PFSK-1 (cell line): ENCODE measurements at regions not wholly inside any gene's neighbourhood (a gene's known extent, or its start where the extent isn't known, plus 50 kb on each side); places are given as distances from the start of the nearest gene placed in this dataset.

Experiments used
- POLR2AphosphoS5 ChIP-seq: IDR thresholded peaks from 2 replicates; pipeline ENCODE4 v1.6.1; 2012; ENCODE audit warnings: low read depth, mild to moderate bottlenecking, control low read depth, low read length, moderate library complexity
- REST ChIP-seq, 2 experiments: IDR thresholded peaks; 2 replicates each; pipeline versions ENCODE4 v1.6.1 to v1.8.0; 2011 to 2012; ENCODE audit warnings: low read depth in 2 of 2, low read length in 2 of 2, control low read depth in 1 of 2, inconsistent platforms in 1 of 2, mild to moderate bottlenecking in 1 of 2, moderate library complexity in 1 of 2; ENCODE audit not compliant: insufficient read depth in 1 of 2
- TAF1 ChIP-seq: IDR thresholded peaks from 2 replicates; pipeline ENCODE4 v1.6.1; 2012; ENCODE audit warnings: low read length, control low read depth, borderline replicate concordance; ENCODE audit not compliant: insufficient read depth

GRCh38 chr4:72977936-72978485 lies 91.5 kb downstream of the COX18 start:
- TF ChIP-seq POLR2AphosphoS5 (no peak), REST (IDR thresholded peaks at IDR 0.05; ENCODE audit: insufficient read depth in 1 of 2, low read depth in 2 of 2, low read length in 2 of 2) (no peak), TAF1 (no peak)
